Hematopoietic multipotent progenitor cell treated with erythropoietin and hydrocortisone succinate and interleukin-3 and kit ligand, for 15 days (in vitro differentiated cells): ENCODE measurements at regions not wholly inside any gene's neighbourhood (a gene's known extent, or its start where the extent isn't known, plus 50 kb on each side); places are given as distances from the start of the nearest gene placed in this dataset.
"Not testable (repeated sequence)": the region's sequence is repeated elsewhere in the genome, so short reads cannot be mapped to it uniquely, and the experiment has no call there.

Experiments used
- DNase-seq: peaks from one replicate; pipeline ENCODE4 v3.0.0-alpha.2; 2015; ENCODE audit warnings: low spot score

DNA sequence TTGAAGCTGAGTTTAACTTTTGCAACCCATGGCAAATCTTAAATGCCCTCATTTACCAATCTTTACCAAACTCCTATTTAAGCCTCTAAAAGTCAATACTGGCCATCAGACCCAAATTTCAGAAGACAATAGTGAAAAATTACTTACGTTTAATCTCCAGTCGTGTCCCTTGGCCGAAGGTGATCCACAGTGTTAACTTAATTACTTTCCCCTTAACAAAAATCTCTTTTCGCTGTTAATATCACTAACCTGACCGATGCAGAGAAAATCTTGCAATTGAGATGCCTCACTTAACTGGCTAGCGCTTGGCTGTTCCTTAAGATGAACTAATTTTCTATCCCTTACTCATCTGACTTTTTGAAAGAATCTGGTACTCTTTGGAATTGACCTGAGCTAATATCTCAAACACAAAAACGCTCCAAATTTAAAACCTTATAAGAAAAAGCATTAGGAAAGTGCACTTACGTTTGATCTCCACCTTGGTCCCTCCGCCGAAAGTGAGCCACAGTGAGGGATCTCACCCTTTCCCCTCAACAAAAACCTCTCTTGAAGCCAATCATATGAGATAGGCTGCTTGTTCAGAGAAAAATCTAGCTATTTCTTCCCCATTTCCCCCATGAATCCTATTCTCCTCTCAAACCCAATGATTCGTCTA, 169.1 kb downstream of the RPIA start:
- no peak for DNase-seq

DNA sequence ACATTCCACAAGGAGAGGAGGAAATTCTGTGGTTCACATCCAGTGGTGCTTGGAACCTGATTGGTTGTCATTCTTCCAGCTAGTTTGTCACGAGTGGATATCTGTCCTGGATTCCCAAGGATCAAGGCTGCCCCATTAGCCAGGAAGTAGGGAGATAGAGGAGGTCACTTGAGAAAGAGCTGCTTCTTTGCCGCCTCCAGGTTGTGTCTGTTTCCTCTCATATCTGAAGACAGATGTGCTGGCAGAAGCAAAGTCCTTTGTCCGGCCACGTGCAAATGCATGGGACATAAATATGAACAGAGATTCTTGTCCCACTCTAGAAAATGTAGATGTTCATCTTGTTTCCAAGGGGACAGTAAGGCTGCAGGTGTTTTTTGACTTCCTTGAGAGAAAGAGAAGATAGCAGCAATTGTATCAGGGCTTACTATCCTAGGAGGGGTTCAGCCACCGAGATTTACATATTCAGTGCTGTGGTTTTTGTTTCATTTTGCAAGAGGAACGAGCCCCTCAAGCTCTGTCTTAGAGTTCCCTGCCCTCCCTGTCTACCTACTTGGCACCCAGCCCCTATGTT, 174.4 kb downstream of the RPIA start:
- no peak for DNase-seq

DNA sequence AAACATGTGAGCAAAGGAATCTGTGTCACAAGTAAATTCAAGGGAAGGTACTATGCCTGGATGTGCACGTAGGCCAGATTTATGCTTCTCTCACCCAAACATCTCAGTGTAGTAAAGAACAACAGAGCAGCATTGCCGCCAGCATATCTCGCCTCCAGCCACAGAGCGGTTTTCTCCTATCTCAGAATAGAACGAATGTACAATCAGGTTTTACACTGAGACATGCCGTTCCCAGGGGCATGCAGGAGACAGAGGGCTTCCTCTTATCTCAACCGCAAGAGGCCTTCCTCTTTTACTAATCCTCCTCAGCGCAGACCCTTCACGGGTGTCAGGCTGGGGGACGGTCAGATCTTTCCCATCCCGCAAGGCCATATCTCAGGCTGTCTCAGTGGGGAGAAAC, 175.3 kb downstream of the RPIA start:
- no peak for DNase-seq

DNA sequence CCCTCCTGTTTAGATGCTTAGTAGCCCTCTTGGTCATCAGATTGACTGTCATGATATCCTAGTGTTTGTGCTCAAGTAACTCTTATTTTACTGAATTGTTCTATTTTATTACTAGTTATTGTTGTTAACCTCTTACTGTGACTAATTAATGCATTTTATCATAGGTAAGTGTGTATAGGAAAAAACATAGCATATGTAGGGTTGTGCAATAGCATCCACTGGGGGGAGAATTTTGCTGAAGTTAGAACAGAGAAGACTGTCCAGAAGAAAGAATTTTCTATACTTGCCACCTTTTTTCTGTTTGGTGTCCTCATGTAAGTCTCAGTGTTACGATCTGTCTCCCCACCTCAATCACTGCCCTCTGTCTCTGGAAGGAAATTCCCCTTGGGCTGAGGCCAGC, 177.4 kb downstream of the RPIA start:
- DNase-seq, result no peak

GRCh38 chr2:88870267-88870839, 178.9 kb downstream of the RPIA start:
- no peak for DNase-seq

DNA sequence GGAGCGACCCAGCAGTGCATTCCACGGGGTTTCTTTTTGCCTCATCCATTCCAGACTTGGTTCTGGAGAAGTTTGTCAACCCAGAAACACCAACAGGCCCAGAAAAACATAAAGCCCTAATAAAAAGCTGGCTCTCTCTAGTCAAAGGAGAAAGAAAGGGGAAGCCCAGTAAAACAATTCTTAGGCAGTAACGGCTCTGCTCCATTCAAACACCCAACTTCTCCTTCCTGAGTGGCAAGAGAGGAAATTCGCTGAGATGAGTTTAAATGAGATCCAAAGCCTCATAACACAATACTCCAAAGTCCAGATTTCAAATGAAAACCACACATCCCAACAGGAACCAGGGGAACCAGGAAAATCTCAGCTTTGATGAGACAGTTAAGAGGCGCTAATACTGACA, 179.9 kb downstream of the RPIA start:
- DNase-seq, result no peak

- no peak for DNase-seq
Observed at GRCh38 chr2:88873620-88874019, 182.1 kb downstream of the RPIA start.

- peak; percentile 64 for DNase-seq
Observed at GRCh38 chr2:88874063-88874657, 182.7 kb downstream of the RPIA start.

- DNase-seq, result no peak
Observed at GRCh38 chr2:88875736-88876135, 184.3 kb downstream of the RPIA start.

GRCh38 chr2:88880441-88880953, 189.0 kb downstream of the RPIA start:
- peak; percentile 58 for DNase-seq

GRCh38 chr2:88885275-88885674, 193.8 kb downstream of the RPIA start:
- DNase-seq, result no peak

DNA sequence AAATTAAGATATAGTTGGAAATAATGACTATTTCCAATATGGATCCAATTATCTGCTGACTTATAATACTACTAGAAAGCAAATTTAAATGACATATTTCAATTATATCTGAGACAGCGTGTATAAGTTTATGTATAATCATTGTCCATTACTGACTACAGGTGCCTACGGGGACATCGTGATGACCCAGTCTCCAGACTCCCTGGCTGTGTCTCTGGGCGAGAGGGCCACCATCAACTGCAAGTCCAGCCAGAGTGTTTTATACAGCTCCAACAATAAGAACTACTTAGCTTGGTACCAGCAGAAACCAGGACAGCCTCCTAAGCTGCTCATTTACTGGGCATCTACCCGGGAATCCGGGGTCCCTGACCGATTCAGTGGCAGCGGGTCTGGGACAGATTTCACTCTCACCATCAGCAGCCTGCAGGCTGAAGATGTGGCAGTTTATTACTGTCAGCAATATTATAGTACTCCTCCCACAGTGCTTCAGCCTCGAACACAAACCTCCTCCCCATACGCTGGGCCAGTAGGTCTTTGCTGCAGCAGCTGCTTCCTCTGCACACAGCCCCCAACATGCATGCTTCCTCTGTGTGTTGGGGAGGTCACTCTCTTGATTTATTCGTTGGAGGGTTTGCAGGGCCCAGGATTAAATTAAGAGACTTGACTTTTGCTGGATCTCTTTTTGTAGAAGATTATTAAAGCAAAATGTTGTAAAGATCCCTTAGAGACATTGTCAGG, 194.4 kb downstream of the RPIA start:
- no peak for DNase-seq

GRCh38 chr2:88887466-88887865, 196.0 kb downstream of the RPIA start:
- DNase-seq, result not testable (repeated sequence)

DNA sequence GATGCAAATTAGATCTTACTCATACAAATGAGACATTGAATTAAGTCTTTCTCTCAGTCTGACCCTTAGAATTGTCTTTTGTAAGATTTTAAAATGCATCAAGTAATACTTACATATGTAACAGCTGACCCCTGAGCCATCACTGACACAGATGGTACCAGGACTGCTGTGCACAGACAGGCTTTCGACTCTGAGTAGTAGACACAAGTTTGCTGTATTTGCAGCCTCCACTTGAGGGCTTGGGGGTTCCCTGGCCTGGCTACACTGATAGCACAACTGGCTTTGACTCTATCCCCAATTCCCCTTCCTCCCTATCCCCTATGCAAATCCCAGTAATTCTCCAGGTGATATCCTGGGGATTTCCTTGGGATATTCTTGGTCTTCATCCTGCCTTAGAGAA, 200.7 kb downstream of the RPIA start:
- no peak for DNase-seq

- DNase-seq, result no peak
Observed at GRCh38 chr2:88892788-88893187, 201.3 kb downstream of the RPIA start.

DNA sequence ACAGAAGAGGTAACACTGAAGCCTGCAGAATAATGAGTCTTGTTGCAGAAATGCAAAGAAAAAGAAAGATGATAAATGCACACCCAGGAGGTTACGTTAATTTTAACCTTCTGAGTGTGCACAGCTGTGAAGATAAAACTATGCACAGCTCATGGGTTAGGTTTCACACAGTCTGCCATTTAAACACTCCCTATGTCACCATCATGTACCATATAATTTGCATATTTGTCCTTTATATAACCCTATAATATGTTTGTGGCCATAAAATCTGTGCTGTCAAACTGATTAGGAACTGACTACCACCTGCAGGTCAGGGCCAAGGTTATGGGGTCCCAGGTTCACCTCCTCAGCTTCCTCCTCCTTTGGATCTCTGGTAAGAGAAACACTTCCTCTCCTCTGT, 205.5 kb downstream of the RPIA start:
- no peak for DNase-seq

DNA sequence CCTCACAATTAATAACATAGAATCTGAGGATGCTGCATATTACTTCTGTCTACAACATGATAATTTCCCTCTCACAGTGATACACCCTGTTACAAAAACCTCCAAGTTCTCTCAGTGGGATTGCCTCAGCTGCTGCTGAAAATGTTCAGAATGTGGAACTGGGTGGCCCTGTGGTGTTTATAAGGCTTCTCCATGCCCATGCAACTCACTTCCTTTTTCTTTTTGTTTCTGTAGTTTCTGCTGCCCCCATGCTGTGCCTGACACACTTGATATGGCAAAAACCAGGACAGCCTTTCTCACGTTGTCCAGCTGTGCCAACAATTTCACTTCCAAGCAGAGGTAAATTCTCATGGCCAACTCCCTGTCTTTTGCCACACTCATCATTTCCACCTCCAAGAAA, 206.2 kb downstream of the RPIA start:
- no peak for DNase-seq

- no peak for DNase-seq
Observed at GRCh38 chr2:88903749-88904353, 212.4 kb downstream of the RPIA start.

DNA sequence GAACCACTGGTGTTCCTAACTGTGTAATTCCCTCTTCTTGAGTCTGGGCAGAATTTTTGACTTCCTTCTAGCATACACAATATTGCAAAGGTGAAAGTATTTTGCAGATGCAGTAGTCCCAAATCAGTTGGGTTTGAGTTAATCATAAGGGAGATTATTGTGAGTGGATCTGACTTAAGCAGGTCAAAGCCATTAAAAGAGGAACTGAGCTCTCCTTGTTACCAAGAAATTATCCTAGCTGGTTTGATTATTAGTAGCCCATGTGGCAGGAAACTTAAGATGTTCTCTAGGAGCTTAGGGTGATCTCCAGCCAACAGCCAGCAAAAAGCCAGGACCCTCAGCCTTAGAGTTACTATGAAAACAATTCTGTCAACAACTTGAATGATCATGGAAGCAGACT, 221.8 kb downstream of the RPIA start:
- DNase-seq, result no peak

GRCh38 chr2:88919087-88919738, 227.7 kb downstream of the RPIA start:
- DNase-seq, result peak; percentile 32

DNA sequence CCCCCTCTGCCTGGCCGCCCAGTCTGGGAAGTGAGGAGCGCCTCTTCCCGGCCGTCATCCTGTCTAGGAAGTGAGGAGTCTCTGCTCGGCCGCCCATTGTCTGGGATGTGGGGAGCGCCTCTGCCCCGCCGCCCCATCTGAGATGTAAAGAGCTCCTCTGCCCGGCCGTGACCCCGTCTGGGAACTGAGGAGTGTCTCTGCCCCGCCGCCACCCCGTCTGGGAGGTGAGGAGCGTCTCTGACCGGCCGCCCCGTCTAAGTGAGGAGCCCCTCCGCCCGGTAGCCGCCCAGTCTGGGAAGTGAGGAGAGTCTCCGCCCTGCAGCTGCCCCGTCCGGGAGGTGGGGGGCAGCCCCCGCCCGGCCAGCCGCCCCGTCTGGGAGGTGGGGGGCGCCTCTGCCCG, 228.9 kb downstream of the RPIA start:
- DNase-seq, result not testable (repeated sequence)

- DNase-seq, result no peak
Observed at GRCh38 chr2:88924533-88924932, 233.1 kb downstream of the RPIA start.
